ENCODE measurements at regions not wholly inside any gene's neighbourhood (a gene's known extent, or its start where the extent isn't known, plus 50 kb on each side); places are given as distances from the start of the nearest gene placed in this dataset.

- TF ChIP-seq CTCF (IDR thresholded peaks at IDR 0.05) = no peak
- no peak for TF ChIP-seq POLR2A (IDR thresholded peaks at IDR 0.05)
Observed at GRCh38 chr4:147285751-147286150, 195.1 kb upstream of the EDNRA start.
